ENCODE measurements at regions not wholly inside any gene's neighbourhood (a gene's known extent, or its start where the extent isn't known, plus 50 kb on each side); places are given as distances from the start of the nearest gene placed in this dataset.
"Not testable (repeated sequence)": the region's sequence is repeated elsewhere in the genome, so short reads cannot be mapped to it uniquely, and the experiment has no call there.

GRCh38 chr18:56001576-56001975 is 413.6 kb upstream of the TCF4 start:
- DNase-seq, result no peak

GRCh38 chr18:56000041-56000440 is 412.0 kb upstream of the TCF4 start:
- DNase-seq, result no peak

- no peak for DNase-seq
Observed at GRCh38 chr18:55999641-56000040, 411.6 kb upstream of the TCF4 start.

GRCh38 chr18:55998801-55999385 is 410.9 kb upstream of the TCF4 start:
- DNase-seq, result no peak

GRCh38 chr18:55998071-55998522 is 410.1 kb upstream of the TCF4 start:
- peak; percentile 64 for DNase-seq

GRCh38 chr18:55997151-55997561 is 409.2 kb upstream of the TCF4 start:
- no peak for DNase-seq

- no peak for DNase-seq
Observed at GRCh38 chr18:55996717-55997116, 408.7 kb upstream of the TCF4 start.

GRCh38 chr18:55990186-55990585 is 402.2 kb upstream of the TCF4 start:
- no peak for DNase-seq

- no peak for DNase-seq
Observed at GRCh38 chr18:55988537-55988936, 400.5 kb upstream of the TCF4 start.

GRCh38 chr18:55983433-55983832 is 395.4 kb upstream of the TCF4 start:
- DNase-seq, result no peak

GRCh38 chr18:55982992-55983391 is 395.0 kb upstream of the TCF4 start:
- no peak for DNase-seq

- no peak for DNase-seq
Observed at GRCh38 chr18:55981712-55982475, 393.9 kb upstream of the TCF4 start.

- DNase-seq, result no peak
Observed at GRCh38 chr18:55974521-55974920, 386.5 kb upstream of the TCF4 start.

- DNase-seq, result no peak
Observed at GRCh38 chr18:55968550-55968949, 380.6 kb upstream of the TCF4 start.

- no peak for DNase-seq
Observed at GRCh38 chr18:55967019-55967418, 379.0 kb upstream of the TCF4 start.

- DNase-seq, result no peak
Observed at GRCh38 chr18:55964171-55964570, 376.2 kb upstream of the TCF4 start.

GRCh38 chr18:55953326-55953725 is 365.3 kb upstream of the TCF4 start:
- no peak for DNase-seq

- DNase-seq, result not testable (repeated sequence)
Observed at GRCh38 chr18:55951738-55952137, 363.7 kb upstream of the TCF4 start.

GRCh38 chr18:55950379-55951166 is 362.6 kb upstream of the TCF4 start:
- no peak for DNase-seq

GRCh38 chr18:55934821-55935220 is 346.8 kb upstream of the TCF4 start:
- no peak for DNase-seq

- no peak for DNase-seq
Observed at GRCh38 chr18:55932675-55933074, 344.7 kb upstream of the TCF4 start.

GRCh38 chr18:55927831-55928230 is 339.8 kb upstream of the TCF4 start:
- DNase-seq, result no peak

- no peak for DNase-seq
Observed at GRCh38 chr18:55925772-55926171, 337.8 kb upstream of the TCF4 start.

- DNase-seq, result no peak
Observed at GRCh38 chr18:55920063-55920462, 332.1 kb upstream of the TCF4 start.

Measured in NCI-H2171 treated with DMSO at 0.1 percent for 48 hours (cell line).